PC-3 (cell line): ENCODE measurements at regions not wholly inside any gene's neighbourhood (a gene's known extent, or its start where the extent isn't known, plus 50 kb on each side); places are given as distances from the start of the nearest gene placed in this dataset.

Experiments
- ATAC-seq: fragments of 200-7000 bp; cut with Tn5 transposase; 2 replicates; pipeline ENCODE4 v1.9.1; 2020; ENCODE audit warnings: mild to moderate bottlenecking, moderate library complexity
- BruUV-seq: library from RNA; stranded (reverse); fragments of 400-500 nt; replicated peaks from 2 replicates; lab custom pipeline; 2021; lab: Mats Ljungman, UMichigan
- CTCF ChIA-PET: fragments of 300-600 bp; sonication (Branson Sonifier 250); formaldehyde crosslinking; loops from one replicate; lab custom pipeline; 2022; ENCODE audit warnings: antibody characterized with exemption; lab: Charles Lee
- POLR2A ChIA-PET: fragments of 300-600 bp; sonication (Branson Sonifier 250); formaldehyde crosslinking; loops from one replicate; lab custom pipeline; 2022; ENCODE audit warnings: antibody characterized with exemption; ENCODE audit not compliant: unreplicated experiment; lab: Charles Lee
- DNase-seq: peaks from one replicate; pipeline ENCODE4 v3.0.0-alpha.2; 2015
- H2AFZ ChIP-seq: fragments of 300-600 bp; sonication (generic); 2 replicates; pipeline ENCODE4 v1.6.0; 2016; ENCODE audit warnings: antibody characterized with exemption, low read length
- H3F3A ChIP-seq: fragments of 300-600 bp; sonication (generic); one replicate; pipeline ENCODE4 v1.6.0; 2017; ENCODE audit warnings: antibody characterized with exemption, low read length, control low read depth, mild to moderate bottlenecking; ENCODE audit not compliant: unreplicated experiment
- H3K27ac ChIP-seq: fragments of 300-600 bp; sonication (generic); 2 replicates; pipeline ENCODE4 v1.5.1; 2016; ENCODE audit warnings: mild to moderate bottlenecking, low read length
- H3K27me3 ChIP-seq: fragments of 300-600 bp; sonication (generic); 2 replicates; pipeline ENCODE4 v1.6.1; 2016; ENCODE audit warnings: low read length, mixed read lengths
- H3K36me3 ChIP-seq: fragments of 300-600 bp; sonication (generic); 2 replicates; pipeline ENCODE4 v1.6.1; 2016; ENCODE audit warnings: low read depth, mixed run types, low read length, mixed read lengths
- H3K4me1 ChIP-seq: fragments of 300-600 bp; sonication (generic); 2 replicates; pipeline ENCODE4 v1.5.1; 2016; ENCODE audit warnings: low read length; ENCODE audit not compliant: insufficient read depth
- H3K4me2 ChIP-seq: fragments of 300-600 bp; sonication (generic); 2 replicates; pipeline ENCODE4 v1.6.0; 2016; ENCODE audit warnings: low read length
- H3K4me3 ChIP-seq: fragments of 300-600 bp; sonication (generic); 2 replicates; pipeline ENCODE4 v1.5.1; 2016; ENCODE audit warnings: mild to moderate bottlenecking, low read length, mixed read lengths
- H3K79me2 ChIP-seq: fragments of 300-600 bp; sonication (generic); 2 replicates; pipeline ENCODE4 v1.6.1; 2017; ENCODE audit warnings: low read length, mixed read lengths
- H3K9ac ChIP-seq: fragments of 300-600 bp; sonication (generic); 2 replicates; pipeline ENCODE4 v1.6.0; 2016; ENCODE audit warnings: mild to moderate bottlenecking, low read length
- H3K9me2 ChIP-seq: fragments of 300-600 bp; sonication (generic); replicated peaks from 2 replicates; pipeline ENCODE4 v1.6.1; 2016; ENCODE audit warnings: mixed run types, low read length, mixed read lengths
- H3K9me3 ChIP-seq: fragments of 300-600 bp; sonication (generic); 2 replicates; pipeline ENCODE4 v1.6.1; 2016; ENCODE audit warnings: low read length, mixed read lengths
- H4K20me1 ChIP-seq: fragments of 300-600 bp; sonication (generic); 2 replicates; pipeline ENCODE4 v1.6.1; 2016; ENCODE audit warnings: low read length, mixed read lengths
- CTCF ChIP-seq: fragments of 300-600 bp; sonication (generic); conservative IDR thresholded peaks from 2 replicates; pipeline ENCODE4 v1.5.1; 2017; ENCODE audit warnings: antibody characterized with exemption, low read depth, mild to moderate bottlenecking, low read length
- EZH2 ChIP-seq: fragments of 300-600 bp; sonication (generic); IDR thresholded peaks from one replicate; pipeline ENCODE4 v1.6.1; 2017; ENCODE audit warnings: antibody characterized with exemption, mild to moderate bottlenecking, low read length; ENCODE audit not compliant: unreplicated experiment
- EZH2phosphoT487 ChIP-seq: fragments of 300-600 bp; sonication (generic); IDR thresholded peaks from 2 replicates; pipeline ENCODE4 v1.6.1; 2018; ENCODE audit warnings: mild to moderate bottlenecking, antibody characterized with exemption, low read length, borderline replicate concordance
- intact Hi-C: fragments of 100-400 bp; cut with micrococcal nuclease; formaldehyde crosslinking; loops from 2 replicates; pipeline ENCODE4 v1.9.0; 2023

GRCh38 chr7:153396475-153396874, 636.9 kb downstream of the ACTR3B start:
- BruUV-seq, result no TSS peak
- ATAC-seq, result no peak
- Histone ChIP-seq H3K4me2 (no peak overlapping the region), H3K27ac (no peak overlapping the region), H3K9me3 (0 out of 2 replicates have a peak, but pooled peaks cover 16% of the 10 kb centered on the region), H3K4me1 (no peaks in the 10 kb centered on the region), H3K79me2 (no peaks in the 10 kb centered on the region), H3K36me3 (no peaks in the 10 kb centered on the region; the same call in 1 of the 2 replicates), H3K27me3 (no peaks in the 10 kb centered on the region), H3K9ac (no peak overlapping the region), H3F3A (no peaks in the 10 kb centered on the region), H4K20me1 (no peaks in the 10 kb centered on the region), H3K4me3 (no peak overlapping the region), H3K9me2 (no peaks in the 10 kb centered on the region), H2AFZ (no peak overlapping the region)
- ChIA-PET CTCF (no interaction called here), POLR2A (no interaction called here)
- intact Hi-C loops, result no loop called here
- DNase-seq, result no peak
- TF ChIP-seq EZH2phosphoT487 (no peak), EZH2 (no peak), CTCF (no peak)

DNA sequence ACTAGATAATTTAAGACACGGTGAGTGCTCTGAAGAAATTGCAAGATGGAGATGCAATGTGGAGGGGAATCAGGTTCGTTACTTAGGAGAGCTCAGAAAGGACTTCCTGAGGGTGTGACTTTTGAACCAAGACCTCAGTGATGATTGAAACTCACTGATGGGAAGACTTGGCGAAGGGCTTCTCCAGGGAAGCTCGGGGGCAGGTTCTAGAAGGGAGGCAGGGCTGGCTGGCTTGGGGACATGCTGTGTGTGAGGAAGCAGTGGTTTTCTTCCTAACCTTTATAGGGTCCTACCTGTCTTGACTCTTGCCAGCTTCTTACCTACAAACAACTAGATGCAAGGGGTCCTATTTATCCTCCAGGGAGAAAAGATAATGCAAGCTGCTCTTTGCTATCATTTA, 637.9 kb downstream of the ACTR3B start:
- no TSS peak for BruUV-seq
- POLR2A ChIA-PET, result no interaction called here
- intact Hi-C loops, result no loop called here
- Histone ChIP-seq H3K9ac (no peak overlapping the region), H3K27me3 (no peaks in the 10 kb centered on the region), H3K4me2 (no peak overlapping the region), H3K4me1 (no peaks in the 10 kb centered on the region), H3K9me3 (0 out of 2 replicates have a peak, but pooled peaks cover 11% of the 10 kb centered on the region), H3F3A (no peaks in the 10 kb centered on the region), H3K4me3 (no peak overlapping the region), H3K79me2 (no peaks in the 10 kb centered on the region), H3K36me3 (no peaks in the 10 kb centered on the region; the same call in 1 of the 2 replicates), H3K27ac (no peak overlapping the region), H2AFZ (no peak overlapping the region), H4K20me1 (no peaks in the 10 kb centered on the region), H3K9me2 (no peaks in the 10 kb centered on the region)
- ATAC-seq (no peak), DNase-seq (no peak)
- CTCF ChIA-PET, result no interaction called here
- TF ChIP-seq EZH2 (no peak), CTCF (no peak), EZH2phosphoT487 (no peak)

- ChIA-PET CTCF (no interaction called here), POLR2A (no interaction called here)
- ATAC-seq (no peak), DNase-seq (no peak)
- H3K4me3 ChIP-seq, result no peak overlapping the region
- no peaks in the 10 kb centered on the region for H4K20me1 ChIP-seq
- H3K27me3 ChIP-seq, result no peaks in the 10 kb centered on the region
- H3K9me3 ChIP-seq, result 0 out of 2 replicates have a peak, but pooled peaks cover 11% of the 10 kb centered on the region
- H3F3A ChIP-seq, result no peaks in the 10 kb centered on the region
- TF ChIP-seq EZH2 (no peak), EZH2phosphoT487 (no peak), CTCF (no peak)
- no TSS peak for BruUV-seq
- H3K4me1 ChIP-seq, result no peaks in the 10 kb centered on the region
- H3K36me3 ChIP-seq, result no peaks in the 10 kb centered on the region; the same call in 1 of the 2 replicates
- H3K4me2 ChIP-seq, result no peak overlapping the region
- H3K27ac ChIP-seq, result no peak overlapping the region
- H3K9ac ChIP-seq, result no peak overlapping the region
- H3K79me2 ChIP-seq, result no peaks in the 10 kb centered on the region
- H3K9me2 ChIP-seq, result no peaks in the 10 kb centered on the region
- H2AFZ ChIP-seq, result no peak overlapping the region
- intact Hi-C loops, result no loop called here
These were observed 638.4 kb downstream of the ACTR3B start for GRCh38 chr7:153397906-153398305.
